ENCODE measurements at regions not wholly inside any gene's neighbourhood (a gene's known extent, or its start where the extent isn't known, plus 50 kb on each side); places are given as distances from the start of the nearest gene placed in this dataset.

DNA sequence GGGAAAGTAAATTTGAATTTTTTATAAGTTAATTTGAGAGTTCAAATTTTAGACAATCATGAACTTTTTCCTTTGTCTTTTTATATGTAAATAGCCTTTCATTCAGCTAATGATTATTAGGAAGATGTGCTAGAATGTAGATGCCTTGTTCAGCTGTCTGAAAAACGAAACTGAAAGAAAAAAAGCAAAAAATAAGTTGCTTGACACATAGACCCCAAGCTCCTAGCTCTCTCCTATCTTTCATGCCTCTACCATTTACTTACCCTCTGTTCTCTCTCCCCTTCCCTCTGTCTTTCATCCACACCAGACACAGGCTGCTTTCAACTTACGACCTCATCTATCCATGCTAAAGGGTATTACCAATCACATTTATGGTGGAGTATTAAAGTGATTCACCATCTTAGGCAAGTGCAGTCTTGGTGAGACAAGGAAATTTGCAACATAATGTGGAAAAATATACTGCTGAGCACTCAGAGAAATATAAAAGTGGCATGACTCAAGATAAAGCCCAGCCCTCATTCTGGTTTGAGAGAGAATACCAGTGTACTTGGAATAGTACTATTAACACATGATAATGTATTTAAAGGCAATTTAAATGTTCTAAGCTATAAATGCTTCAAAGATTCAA lies 425.6 kb downstream of the SUCLG1 start:
- BruUV-seq (replicated peaks): no TSS peak
- in situ Hi-C loops (cut with HindIII; ENCODE audit: low pct_unique_long_range_greater_than_20kb, low sequenced_read_pairs): no loop called here
- ChIA-PET CTCF (no interaction called here), POLR2A (no interaction called here)
- ATAC-seq (no peak), DNase-seq (ENCODE audit: low read depth, low spot score) (no peak)
- intact Hi-C loops (cut with micrococcal nuclease; ENCODE audit: unreplicated experiment): no loop called here
- Histone ChIP-seq H3K36me3 (ENCODE audit: control insufficient read depth, insufficient read depth, low read length) (no peaks in the 10 kb centered on the region), H3K4me3 (ENCODE audit: low read depth in 2 of 2, low read length in 2 of 2) (no peak overlapping the region), H3K9me3 (ENCODE audit: control insufficient read depth, insufficient read depth, low read depth, low read length) (no peaks in the 10 kb centered on the region), H3K27ac (ENCODE audit: low read length) (no peak overlapping the region), H3K27me3 (ENCODE audit: control insufficient read depth, insufficient read depth, low read length) (no peaks in the 10 kb centered on the region), H3K4me1 (ENCODE audit: control insufficient read depth, insufficient read depth, low read length) (no peaks in the 10 kb centered on the region)
- TF ChIP-seq POLR2AphosphoS5 (IDR thresholded peaks at IDR 0.05; ENCODE audit: low read depth, low read length): no peak
- TF ChIP-seq SIN3A (IDR thresholded peaks at IDR 0.05; ENCODE audit: borderline replicate concordance, insufficient read depth, low read depth, low read length): no peak
- TF ChIP-seq TCF7L2 (IDR thresholded peaks at IDR 0.05; ENCODE audit: low read depth, low read length): no peak
- TF ChIP-seq, protein P1, sequence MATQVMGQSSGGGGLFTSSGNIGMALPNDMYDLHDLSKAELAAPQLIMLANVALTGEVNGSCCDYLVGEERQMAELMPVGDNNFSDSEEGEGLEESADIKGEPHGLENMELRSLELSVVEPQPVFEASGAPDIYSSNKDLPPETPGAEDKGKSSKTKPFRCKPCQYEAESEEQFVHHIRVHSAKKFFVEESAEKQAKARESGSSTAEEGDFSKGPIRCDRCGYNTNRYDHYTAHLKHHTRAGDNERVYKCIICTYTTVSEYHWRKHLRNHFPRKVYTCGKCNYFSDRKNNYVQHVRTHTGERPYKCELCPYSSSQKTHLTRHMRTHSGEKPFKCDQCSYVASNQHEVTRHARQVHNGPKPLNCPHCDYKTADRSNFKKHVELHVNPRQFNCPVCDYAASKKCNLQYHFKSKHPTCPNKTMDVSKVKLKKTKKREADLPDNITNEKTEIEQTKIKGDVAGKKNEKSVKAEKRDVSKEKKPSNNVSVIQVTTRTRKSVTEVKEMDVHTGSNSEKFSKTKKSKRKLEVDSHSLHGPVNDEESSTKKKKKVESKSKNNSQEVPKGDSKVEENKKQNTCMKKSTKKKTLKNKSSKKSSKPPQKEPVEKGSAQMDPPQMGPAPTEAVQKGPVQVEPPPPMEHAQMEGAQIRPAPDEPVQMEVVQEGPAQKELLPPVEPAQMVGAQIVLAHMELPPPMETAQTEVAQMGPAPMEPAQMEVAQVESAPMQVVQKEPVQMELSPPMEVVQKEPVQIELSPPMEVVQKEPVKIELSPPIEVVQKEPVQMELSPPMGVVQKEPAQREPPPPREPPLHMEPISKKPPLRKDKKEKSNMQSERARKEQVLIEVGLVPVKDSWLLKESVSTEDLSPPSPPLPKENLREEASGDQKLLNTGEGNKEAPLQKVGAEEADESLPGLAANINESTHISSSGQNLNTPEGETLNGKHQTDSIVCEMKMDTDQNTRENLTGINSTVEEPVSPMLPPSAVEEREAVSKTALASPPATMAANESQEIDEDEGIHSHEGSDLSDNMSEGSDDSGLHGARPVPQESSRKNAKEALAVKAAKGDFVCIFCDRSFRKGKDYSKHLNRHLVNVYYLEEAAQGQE (IDR thresholded peaks at IDR 0.05; ENCODE audit: insufficient read depth in 1 of 2, low read depth in 2 of 2, low read length in 1 of 2): no peak
- TF ChIP-seq, protein P2, sequence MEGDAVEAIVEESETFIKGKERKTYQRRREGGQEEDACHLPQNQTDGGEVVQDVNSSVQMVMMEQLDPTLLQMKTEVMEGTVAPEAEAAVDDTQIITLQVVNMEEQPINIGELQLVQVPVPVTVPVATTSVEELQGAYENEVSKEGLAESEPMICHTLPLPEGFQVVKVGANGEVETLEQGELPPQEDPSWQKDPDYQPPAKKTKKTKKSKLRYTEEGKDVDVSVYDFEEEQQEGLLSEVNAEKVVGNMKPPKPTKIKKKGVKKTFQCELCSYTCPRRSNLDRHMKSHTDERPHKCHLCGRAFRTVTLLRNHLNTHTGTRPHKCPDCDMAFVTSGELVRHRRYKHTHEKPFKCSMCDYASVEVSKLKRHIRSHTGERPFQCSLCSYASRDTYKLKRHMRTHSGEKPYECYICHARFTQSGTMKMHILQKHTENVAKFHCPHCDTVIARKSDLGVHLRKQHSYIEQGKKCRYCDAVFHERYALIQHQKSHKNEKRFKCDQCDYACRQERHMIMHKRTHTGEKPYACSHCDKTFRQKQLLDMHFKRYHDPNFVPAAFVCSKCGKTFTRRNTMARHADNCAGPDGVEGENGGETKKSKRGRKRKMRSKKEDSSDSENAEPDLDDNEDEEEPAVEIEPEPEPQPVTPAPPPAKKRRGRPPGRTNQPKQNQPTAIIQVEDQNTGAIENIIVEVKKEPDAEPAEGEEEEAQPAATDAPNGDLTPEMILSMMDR (IDR thresholded peaks at IDR 0.05): no peak

DNA sequence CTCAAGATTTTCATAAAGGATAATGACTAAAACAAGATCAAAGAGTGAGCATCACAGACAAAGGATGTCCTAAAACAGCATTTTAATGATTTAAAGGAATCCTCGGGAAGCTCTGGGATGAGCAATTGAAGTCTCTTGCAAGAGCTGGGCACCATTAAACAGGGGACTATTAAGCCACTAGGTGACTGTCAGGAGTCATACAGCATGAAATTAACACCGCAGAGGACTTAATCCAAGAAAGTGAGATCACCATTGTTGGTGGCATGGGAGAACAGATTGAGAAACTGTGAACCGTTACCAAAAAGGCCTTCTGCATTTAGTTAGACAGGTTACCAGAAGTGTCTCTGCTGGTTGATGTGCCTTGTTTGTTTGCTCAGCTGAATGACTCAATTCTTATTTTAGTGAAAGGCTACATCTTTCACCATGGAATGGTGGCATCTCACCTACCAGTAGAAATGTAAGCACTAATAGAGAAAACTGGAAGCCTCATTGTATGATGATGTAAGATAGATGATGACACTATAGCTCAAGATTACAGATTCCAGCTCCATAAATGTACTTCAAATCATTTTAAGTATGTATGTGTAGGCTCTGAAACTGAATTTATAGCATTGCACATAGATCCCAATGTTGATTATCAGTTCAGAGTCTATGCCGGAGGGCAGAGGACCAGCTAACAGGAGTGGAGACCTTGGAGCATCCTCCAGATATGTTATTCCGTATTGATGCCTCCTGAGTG lies 427.6 kb downstream of the SUCLG1 start:
- H3K4me3 ChIP-seq (ENCODE audit: low read depth in 2 of 2, low read length in 2 of 2): no peak overlapping the region
- H3K4me1 ChIP-seq (ENCODE audit: control insufficient read depth, insufficient read depth, low read length): no peaks in the 10 kb centered on the region
- no peak for DNase-seq (ENCODE audit: low read depth, low spot score)
- no peak overlapping the region for H3K27ac ChIP-seq (ENCODE audit: low read length)
- ATAC-seq: no peak
- BruUV-seq (replicated peaks): no TSS peak
- in situ Hi-C loops (cut with HindIII; ENCODE audit: low pct_unique_long_range_greater_than_20kb, low sequenced_read_pairs) (no loop called here), intact Hi-C loops (cut with micrococcal nuclease; ENCODE audit: unreplicated experiment) (no loop called here)
- POLR2A ChIA-PET: no interaction called here
- TF ChIP-seq, protein P2 (IDR thresholded peaks at IDR 0.05): no peak
- no peak for TF ChIP-seq SIN3A (IDR thresholded peaks at IDR 0.05; ENCODE audit: borderline replicate concordance, insufficient read depth, low read depth, low read length)
- no peak for TF ChIP-seq POLR2AphosphoS5 (IDR thresholded peaks at IDR 0.05; ENCODE audit: low read depth, low read length)
- no peak for TF ChIP-seq TCF7L2 (IDR thresholded peaks at IDR 0.05; ENCODE audit: low read depth, low read length)
- TF ChIP-seq, protein P1 (IDR thresholded peaks at IDR 0.05; ENCODE audit: insufficient read depth in 1 of 2, low read depth in 2 of 2, low read length in 1 of 2): no peak
- no peaks in the 10 kb centered on the region for H3K9me3 ChIP-seq (ENCODE audit: control insufficient read depth, insufficient read depth, low read depth, low read length)
- H3K27me3 ChIP-seq (ENCODE audit: control insufficient read depth, insufficient read depth, low read length): no peaks in the 10 kb centered on the region
- CTCF ChIA-PET: no interaction called here
- H3K36me3 ChIP-seq (ENCODE audit: control insufficient read depth, insufficient read depth, low read length): no peaks in the 10 kb centered on the region

Measured in Panc1 (cell line).